HEK293T (cell line): ENCODE measurements at regions not wholly inside any gene's neighbourhood (a gene's known extent, or its start where the extent isn't known, plus 50 kb on each side); places are given as distances from the start of the nearest gene placed in this dataset.

Experiments used
- ARNT ChIP-seq: fragments of 450-650 bp; IDR thresholded peaks from 2 replicates; pipeline ENCODE4 v1.6.1; 2017; ENCODE audit warnings: mild to moderate bottlenecking
- BHLHE40 ChIP-seq: fragments of 450-650 bp; IDR thresholded peaks from 2 replicates; pipeline ENCODE4 v1.6.1; 2016; ENCODE audit warnings: mild to moderate bottlenecking, moderate library complexity, borderline replicate concordance
- ELF4 ChIP-seq: fragments of 450-650 bp; IDR thresholded peaks from 2 replicates; pipeline ENCODE4 v1.6.1; 2017; ENCODE audit warnings: antibody characterized with exemption
- FOXM1 ChIP-seq: fragments of 450-650 bp; IDR thresholded peaks from 2 replicates; pipeline ENCODE4 v1.6.1; 2017; ENCODE audit warnings: mild to moderate bottlenecking, borderline replicate concordance
- L3MBTL2 ChIP-seq: fragments of 450-650 bp; conservative IDR thresholded peaks from 2 replicates; pipeline ENCODE4 v1.6.1; 2016; ENCODE audit warnings: mild to moderate bottlenecking
- TARDBP ChIP-seq: fragments of 450-650 bp; IDR thresholded peaks from 2 replicates; pipeline ENCODE4 v1.6.1; 2016

- TF ChIP-seq BHLHE40 (no peak), TARDBP (no peak), ARNT (no peak), L3MBTL2 (no peak), FOXM1 (no peak), ELF4 (no peak)
These were observed 123.1 kb downstream of the DKK1 start for GRCh38 chr10:52437205-52437646.
